HCT116 (cell line): ENCODE measurements at regions not wholly inside any gene's neighbourhood (a gene's known extent, or its start where the extent isn't known, plus 50 kb on each side); places are given as distances from the start of the nearest gene placed in this dataset.

Source experiments
- EZH2phosphoT487 ChIP-seq: fragments of 200-600 bp; IDR thresholded peaks from 2 replicates; pipeline ENCODE4 v1.6.1; 2018; ENCODE audit warnings: antibody characterized with exemption, borderline replicate concordance
- SIN3A ChIP-seq: IDR thresholded peaks from 2 replicates; pipeline ENCODE4 v1.6.1; 2012; ENCODE audit warnings: low read depth
- TF ChIP-seq, protein P1 (sequence below), 3 experiments: fragments of 200-600 bp in 1 of 3; sonication (generic) in 1 of 3; IDR thresholded peaks in 2 of 3; conservative IDR thresholded peaks in 1 of 3; 2 replicates each; pipeline ENCODE4 v1.5.1; 2012 to 2017; ENCODE audit warnings: low read depth in 2 of 3, low read length in 2 of 3, antibody characterized with exemption in 1 of 3, borderline replicate concordance in 1 of 3, control low read depth in 1 of 3, mild to moderate bottlenecking in 1 of 3, mixed read lengths in 1 of 3, mixed run types in 1 of 3, moderate library complexity in 1 of 3; ENCODE audit not compliant: insufficient read depth in 1 of 3
- TF ChIP-seq, protein P2 (sequence below): IDR thresholded peaks from 2 replicates; pipeline ENCODE4 v1.6.1; 2012

DNA sequence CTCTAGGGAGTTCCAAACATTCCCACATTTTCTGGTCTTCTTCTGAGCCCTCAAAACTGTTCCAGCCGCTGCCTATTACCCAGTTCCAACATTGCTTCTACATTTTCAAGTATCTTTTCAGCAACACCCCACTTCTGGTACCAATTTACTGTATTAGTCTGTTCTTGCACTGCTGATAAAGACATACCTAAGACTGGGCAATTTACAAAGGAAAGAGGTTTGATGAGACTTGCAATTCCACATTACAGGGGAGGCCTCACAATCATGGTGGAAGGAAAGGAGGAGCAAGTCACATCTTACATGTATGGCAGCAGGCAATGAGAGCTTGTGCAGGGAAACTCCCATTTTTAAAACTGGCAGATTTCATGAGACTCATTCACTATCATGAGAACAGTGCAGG lies 629.1 kb upstream of the NR2F2 start:
- TF ChIP-seq EZH2phosphoT487 (no peak), SIN3A (no peak)
- TF ChIP-seq, protein P1, sequence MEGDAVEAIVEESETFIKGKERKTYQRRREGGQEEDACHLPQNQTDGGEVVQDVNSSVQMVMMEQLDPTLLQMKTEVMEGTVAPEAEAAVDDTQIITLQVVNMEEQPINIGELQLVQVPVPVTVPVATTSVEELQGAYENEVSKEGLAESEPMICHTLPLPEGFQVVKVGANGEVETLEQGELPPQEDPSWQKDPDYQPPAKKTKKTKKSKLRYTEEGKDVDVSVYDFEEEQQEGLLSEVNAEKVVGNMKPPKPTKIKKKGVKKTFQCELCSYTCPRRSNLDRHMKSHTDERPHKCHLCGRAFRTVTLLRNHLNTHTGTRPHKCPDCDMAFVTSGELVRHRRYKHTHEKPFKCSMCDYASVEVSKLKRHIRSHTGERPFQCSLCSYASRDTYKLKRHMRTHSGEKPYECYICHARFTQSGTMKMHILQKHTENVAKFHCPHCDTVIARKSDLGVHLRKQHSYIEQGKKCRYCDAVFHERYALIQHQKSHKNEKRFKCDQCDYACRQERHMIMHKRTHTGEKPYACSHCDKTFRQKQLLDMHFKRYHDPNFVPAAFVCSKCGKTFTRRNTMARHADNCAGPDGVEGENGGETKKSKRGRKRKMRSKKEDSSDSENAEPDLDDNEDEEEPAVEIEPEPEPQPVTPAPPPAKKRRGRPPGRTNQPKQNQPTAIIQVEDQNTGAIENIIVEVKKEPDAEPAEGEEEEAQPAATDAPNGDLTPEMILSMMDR (IDR thresholded peaks at IDR 0.05 in 2 of 3, conservative IDR thresholded peaks at IDR 0.05 in 1 of 3; ENCODE audit: borderline replicate concordance in 1 of 3, insufficient read depth in 1 of 3, low read depth in 2 of 3, low read length in 2 of 3) = no peak
- TF ChIP-seq, protein P2, sequence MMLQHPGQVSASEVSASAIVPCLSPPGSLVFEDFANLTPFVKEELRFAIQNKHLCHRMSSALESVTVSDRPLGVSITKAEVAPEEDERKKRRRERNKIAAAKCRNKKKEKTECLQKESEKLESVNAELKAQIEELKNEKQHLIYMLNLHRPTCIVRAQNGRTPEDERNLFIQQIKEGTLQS = no peak
